Common myeloid progenitor, CD34-positive (primary cell): ENCODE measurements at regions not wholly inside any gene's neighbourhood (a gene's known extent, or its start where the extent isn't known, plus 50 kb on each side); places are given as distances from the start of the nearest gene placed in this dataset.

Source experiments
- CTCF ChIA-PET: fragments of 350-600 bp; sonication (Branson Sonifier 250); formaldehyde crosslinking; loops from one replicate; lab custom pipeline; 2021; ENCODE audit warnings: antibody characterized with exemption; lab: Charles Lee
- POLR2A ChIA-PET: fragments of 350-600 bp; sonication (Branson Sonifier 250); formaldehyde crosslinking; loops from one replicate; lab custom pipeline; 2021; ENCODE audit warnings: antibody characterized with exemption; lab: Charles Lee
- DNase-seq, 3 donors: peaks; one replicate each; pipeline versions ENCODE4 v3.0.0 to v3.0.0-alpha.2; 2013
- H3K27ac ChIP-seq, 2 experiments: 1 replicate in 1 of 2; 2 replicates in 1 of 2; pipeline ENCODE4 v1.7.0; 2013; ENCODE audit warnings: inconsistent platforms in 2 of 2, low read length in 2 of 2, mild to moderate bottlenecking in 2 of 2, low read depth in 1 of 2, moderate library complexity in 1 of 2; ENCODE audit not compliant: severe bottlenecking in 2 of 2, insufficient read depth in 1 of 2, poor library complexity in 1 of 2
- H3K27me3 ChIP-seq, 5 experiments: replicated peaks in 2 of 5; 1 replicate in 3 of 5; 2 replicates in 2 of 5; pipeline versions ENCODE4 v1.6.1 to v1.7.0; 2013; ENCODE audit warnings: low read length in 4 of 5, mild to moderate bottlenecking in 2 of 5, moderate library complexity in 2 of 5, inconsistent platforms in 1 of 5; ENCODE audit not compliant: insufficient read depth in 5 of 5, control insufficient read depth in 4 of 5
- H3K36me3 ChIP-seq, 4 experiments: 1 replicate in 2 of 4; 2 replicates in 2 of 4; pipeline versions ENCODE4 v1.6.1 to v1.7.0; 2013; ENCODE audit warnings: low read length in 3 of 4, control low read depth in 1 of 4, mild to moderate bottlenecking in 1 of 4; ENCODE audit not compliant: control insufficient read depth in 4 of 4, insufficient read depth in 4 of 4
- H3K4me1 ChIP-seq, 4 experiments: 1 replicate in 3 of 4; 2 replicates in 1 of 4; pipeline versions ENCODE4 v1.6.1 to v1.7.1; 2013; ENCODE audit warnings: low read length in 3 of 4, mild to moderate bottlenecking in 3 of 4, control low read depth in 1 of 4, inconsistent platforms in 1 of 4, moderate library complexity in 1 of 4; ENCODE audit not compliant: control insufficient read depth in 4 of 4, insufficient read depth in 4 of 4; ENCODE audit errors: control extremely low read depth in 1 of 4
- H3K4me3 ChIP-seq, 7 experiments: 1 replicate in 4 of 7; 2 replicates in 3 of 7; pipeline versions ENCODE4 v1.5.1 to v1.7.0; 2013; ENCODE audit warnings: mild to moderate bottlenecking in 7 of 7, low read length in 6 of 7, moderate library complexity in 6 of 7, inconsistent platforms in 2 of 7, low read depth in 2 of 7, control low read depth in 1 of 7; ENCODE audit not compliant: insufficient read depth in 4 of 7, control insufficient read depth in 1 of 7; ENCODE audit errors: extremely low read depth in 1 of 7
- H3K9me3 ChIP-seq, 5 experiments: 1 replicate in 4 of 5; 2 replicates in 1 of 5; pipeline versions ENCODE4 v1.6.1 to v1.7.1; 2013; ENCODE audit warnings: low read length in 4 of 5, mild to moderate bottlenecking in 2 of 5, inconsistent platforms in 1 of 5, low read depth in 1 of 5, moderate library complexity in 1 of 5; ENCODE audit not compliant: control insufficient read depth in 4 of 5, insufficient read depth in 2 of 5; ENCODE audit errors: control extremely low read depth in 1 of 5
- WGBS: methylation state at CpG from one replicate; pipeline ENCODE4 v1.1.5; 2013; ENCODE audit not compliant: insufficient coverage; 5-methylcytosine and 5-hydroxymethylcytosine counted together

DNA sequence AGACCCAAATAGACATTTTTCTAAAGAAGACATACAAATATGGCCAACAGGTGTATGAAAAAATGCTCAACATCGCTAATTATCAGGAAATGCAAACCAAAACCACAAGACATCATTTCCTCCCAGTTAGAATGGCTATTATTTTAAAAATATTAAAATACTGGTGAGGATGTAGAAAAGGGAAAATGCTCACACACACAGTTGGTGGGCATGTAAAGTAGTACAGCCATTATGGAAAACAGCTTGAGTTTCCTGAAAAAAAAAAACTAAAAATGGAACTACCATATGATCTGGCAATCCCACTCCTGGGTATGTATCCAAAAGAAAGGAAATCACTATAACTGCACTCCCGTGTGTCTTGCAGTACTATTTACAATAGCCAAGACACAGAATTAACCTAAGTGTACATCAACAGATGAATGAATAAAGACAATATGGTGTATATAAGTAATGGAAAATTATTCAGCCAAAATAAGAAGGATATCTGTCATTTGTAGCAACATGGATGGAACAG lies 128.9 kb upstream of the DKK2 start:
- H3K27ac ChIP-seq = no peak overlapping the region
- H3K4me3 ChIP-seq = no peak overlapping the region
- POLR2A ChIA-PET = no interaction called here
- H3K36me3 ChIP-seq = no peaks in the 10 kb centered on the region
- no peaks in the 10 kb centered on the region for H3K27me3 ChIP-seq
- no peak for DNase-seq
- no CpG with 5 or more reads among the region's 2 CpGs for WGBS
- peaks cover 0 to 4% (median 0%) of the 10 kb centered on the region in 5 experiments for H3K9me3 ChIP-seq
- H3K4me1 ChIP-seq = no peaks in the 10 kb centered on the region
- CTCF ChIA-PET = no interaction called here

DNA sequence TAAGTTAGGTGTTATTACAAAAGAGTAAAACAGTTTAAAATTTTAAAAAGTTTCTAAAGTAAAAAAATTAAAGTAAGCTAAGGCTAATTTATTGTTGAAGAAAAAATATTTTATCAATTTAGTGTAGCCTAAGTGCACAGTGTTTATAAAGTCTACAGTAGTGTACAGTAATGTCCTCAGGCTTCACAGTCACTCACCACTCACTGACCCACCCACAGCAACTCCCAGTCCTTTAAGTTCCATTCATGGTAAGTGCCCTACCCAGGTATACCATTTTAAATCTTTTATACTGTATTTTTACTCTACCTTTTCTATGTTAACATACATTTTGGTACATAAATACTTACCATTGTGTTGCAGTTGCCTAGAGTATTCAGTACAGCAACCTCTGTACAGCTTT lies 120.3 kb upstream of the DKK2 start:
- ChIA-PET CTCF (no interaction called here), POLR2A (no interaction called here)
- H3K4me3 ChIP-seq = no peak overlapping the region
- no peaks in the 10 kb centered on the region for H3K27me3 ChIP-seq
- no peaks in the 10 kb centered on the region for H3K9me3 ChIP-seq
- no peaks in the 10 kb centered on the region for H3K36me3 ChIP-seq
- no peak overlapping the region for H3K27ac ChIP-seq
- no peaks in the 10 kb centered on the region for H3K4me1 ChIP-seq
- DNase-seq = no peak

- Histone ChIP-seq H3K36me3 (no peaks in the 10 kb centered on the region), H3K9me3 (no peaks in the 10 kb centered on the region), H3K4me1 (no peaks in the 10 kb centered on the region), H3K4me3 (no peak overlapping the region), H3K27me3 (no peaks in the 10 kb centered on the region), H3K27ac (no peak overlapping the region)
- CTCF ChIA-PET = no interaction called here
- WGBS = 100% methylated on average over 1 of the region's 2 CpGs
- POLR2A ChIA-PET = no interaction called here
- DNase-seq = no peak
Measured at GRCh38 chr4:107155366-107155765, 119.3 kb upstream of the DKK2 start.

DNA sequence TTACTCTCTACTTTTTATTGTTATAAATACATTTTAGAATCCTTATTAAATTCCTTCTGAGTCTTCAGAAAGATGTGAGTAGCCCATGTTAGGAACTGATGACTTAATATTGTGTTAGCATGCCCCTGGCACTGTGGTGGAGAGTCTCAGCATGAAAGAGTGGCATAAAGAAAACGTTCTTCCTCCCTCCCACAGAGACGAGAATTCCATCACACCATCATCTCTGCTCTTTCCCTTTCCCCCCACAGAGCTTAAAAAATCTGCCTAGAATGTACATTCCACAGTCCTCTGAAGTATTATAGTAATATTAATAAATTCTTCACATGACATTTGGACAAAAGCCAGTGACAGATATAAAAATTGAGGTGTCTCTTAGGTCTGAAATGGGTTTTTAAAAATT lies 117.8 kb upstream of the DKK2 start:
- Histone ChIP-seq H3K4me1 (no peaks in the 10 kb centered on the region), H3K9me3 (no peaks in the 10 kb centered on the region), H3K4me3 (no peak overlapping the region), H3K27me3 (no peaks in the 10 kb centered on the region), H3K36me3 (no peaks in the 10 kb centered on the region), H3K27ac (no peak overlapping the region)
- CTCF ChIA-PET = interaction anchor here (1.2 kb wide), 1 partner anchor 11 kb away, joined by 3 read pairs; no protein-coding TSS in a partner anchor
- no CpG with 5 or more reads among the region's 2 CpGs for WGBS
- POLR2A ChIA-PET = no interaction called here
- no peak for DNase-seq

DNA sequence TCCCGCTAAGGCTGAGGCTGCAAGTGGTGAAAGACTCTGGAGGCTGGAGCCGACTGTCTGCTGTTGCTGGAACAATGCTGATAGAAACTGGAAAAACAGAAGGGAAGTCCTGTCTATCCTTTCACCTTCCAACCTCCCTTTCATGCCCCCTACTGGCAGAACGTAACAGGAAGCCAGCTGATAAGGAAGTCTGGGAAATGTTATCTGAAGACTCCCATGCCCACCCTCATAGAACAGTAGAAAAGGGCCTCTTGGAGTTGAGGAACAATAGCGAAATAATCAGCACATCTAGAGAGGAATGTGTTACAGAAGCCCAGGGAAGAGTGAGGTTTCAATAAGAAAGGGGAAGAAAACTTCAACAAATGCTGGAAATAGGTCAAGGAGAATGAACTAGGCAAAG lies 117.1 kb upstream of the DKK2 start:
- Histone ChIP-seq H3K36me3 (no peaks in the 10 kb centered on the region), H3K4me1 (no peaks in the 10 kb centered on the region), H3K4me3 (no peak overlapping the region), H3K27ac (no peak overlapping the region), H3K9me3 (no peaks in the 10 kb centered on the region), H3K27me3 (no peaks in the 10 kb centered on the region)
- no peak for DNase-seq
- ChIA-PET CTCF (interaction anchor here (1.2 kb wide), 1 partner anchor 10 kb away, joined by 3 read pairs; no protein-coding TSS in a partner anchor), POLR2A (no interaction called here)
- WGBS = 73% methylated on average over 3 of the region's 4 CpGs

- POLR2A ChIA-PET = no interaction called here
- no CpG with 5 or more reads among the region's 1 CpG for WGBS
Measured at GRCh38 chr4:107151173-107151572, 115.1 kb upstream of the DKK2 start.

DNA sequence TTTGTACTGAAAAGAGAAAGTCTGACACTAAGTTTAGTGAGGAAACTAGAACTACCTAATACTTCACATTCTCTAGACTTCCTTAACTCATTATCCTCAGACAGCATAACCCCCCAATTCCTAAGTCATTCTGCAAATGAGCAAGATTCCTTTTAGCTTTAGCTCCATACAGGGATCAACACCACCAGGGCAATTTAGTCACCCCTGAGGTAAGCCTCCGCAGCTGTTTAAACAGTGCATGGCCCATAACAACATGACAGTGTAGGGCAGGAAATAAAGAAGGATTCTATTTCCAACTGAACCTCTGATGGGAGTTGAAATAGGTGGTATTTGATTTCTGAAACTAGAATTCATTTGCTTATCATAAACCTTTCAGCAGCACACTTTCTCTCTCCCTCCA lies 112.8 kb upstream of the DKK2 start:
- Histone ChIP-seq H3K27ac (no peak overlapping the region), H3K36me3 (no peaks in the 10 kb centered on the region), H3K4me1 (no peaks in the 10 kb centered on the region), H3K4me3 (no peak overlapping the region), H3K27me3 (no peaks in the 10 kb centered on the region), H3K9me3 (no peaks in the 10 kb centered on the region)
- CTCF ChIA-PET = no interaction called here
- POLR2A ChIA-PET = no interaction called here
- no peak for DNase-seq
- WGBS = no CpG with 5 or more reads among the region's 1 CpG

More at GRCh38 chr4:107151173-107151572, 115.1 kb upstream of the DKK2 start:
- Histone ChIP-seq H3K9me3 (no peaks in the 10 kb centered on the region), H3K4me3 (no peak overlapping the region), H3K27ac (no peak overlapping the region), H3K36me3 (no peaks in the 10 kb centered on the region), H3K27me3 (no peaks in the 10 kb centered on the region), H3K4me1 (no peaks in the 10 kb centered on the region)
- no peak for DNase-seq
- CTCF ChIA-PET = no interaction called here
